ENCODE measurements at regions not wholly inside any gene's neighbourhood (a gene's known extent, or its start where the extent isn't known, plus 50 kb on each side); places are given as distances from the start of the nearest gene placed in this dataset.
"Not testable (repeated sequence)": the region's sequence is repeated elsewhere in the genome, so short reads cannot be mapped to it uniquely, and the experiment has no call there.

GRCh38 chr7:26424319-26424718, 132.7 kb downstream of the SNX10 start:
- DNase-seq; in situ Hi-C loops (cut with HindIII; ENCODE audit: low pct_ligation_motif_present, low pct_unique_long_range_greater_than_20kb, low sequenced_read_pairs): not testable (repeated sequence)

- in situ Hi-C loops (cut with HindIII; ENCODE audit: low pct_ligation_motif_present, low pct_unique_long_range_greater_than_20kb, low sequenced_read_pairs): no loop called here
- no peak for DNase-seq
Observed at GRCh38 chr7:26425655-26426054, 134.0 kb downstream of the SNX10 start.

- in situ Hi-C loops (cut with HindIII; ENCODE audit: low pct_ligation_motif_present, low pct_unique_long_range_greater_than_20kb, low sequenced_read_pairs): no loop called here
- no peak for DNase-seq
Observed at GRCh38 chr7:26426096-26426495, 134.4 kb downstream of the SNX10 start.

- in situ Hi-C loops (cut with HindIII; ENCODE audit: low pct_ligation_motif_present, low pct_unique_long_range_greater_than_20kb, low sequenced_read_pairs): no loop called here
- no peak for DNase-seq
Observed at GRCh38 chr7:26428571-26428970, 136.9 kb downstream of the SNX10 start.

- DNase-seq: no peak
- in situ Hi-C loops (cut with HindIII; ENCODE audit: low pct_ligation_motif_present, low pct_unique_long_range_greater_than_20kb, low sequenced_read_pairs): no loop called here
Observed at GRCh38 chr7:26429168-26429567, 137.5 kb downstream of the SNX10 start.

GRCh38 chr7:26434974-26435373, 143.3 kb downstream of the SNX10 start:
- in situ Hi-C loops (cut with HindIII; ENCODE audit: low pct_ligation_motif_present, low pct_unique_long_range_greater_than_20kb, low sequenced_read_pairs): no loop called here
- DNase-seq: no peak

GRCh38 chr7:26437003-26437532, 145.4 kb downstream of the SNX10 start:
- no peak for DNase-seq
- in situ Hi-C loops (cut with HindIII; ENCODE audit: low pct_ligation_motif_present, low pct_unique_long_range_greater_than_20kb, low sequenced_read_pairs): no loop called here

GRCh38 chr7:26438078-26438477, 146.4 kb downstream of the SNX10 start:
- in situ Hi-C loops (cut with HindIII; ENCODE audit: low pct_ligation_motif_present, low pct_unique_long_range_greater_than_20kb, low sequenced_read_pairs): no loop called here
- no peak for DNase-seq

- DNase-seq: no peak
- in situ Hi-C loops (cut with HindIII; ENCODE audit: low pct_ligation_motif_present, low pct_unique_long_range_greater_than_20kb, low sequenced_read_pairs): no loop called here
Observed at GRCh38 chr7:26439521-26440232, 148.0 kb downstream of the SNX10 start.

GRCh38 chr7:26440233-26441001, 148.8 kb downstream of the SNX10 start:
- no peak for DNase-seq
- in situ Hi-C loops (cut with HindIII; ENCODE audit: low pct_ligation_motif_present, low pct_unique_long_range_greater_than_20kb, low sequenced_read_pairs): no loop called here

- no peak for DNase-seq
- in situ Hi-C loops (cut with HindIII; ENCODE audit: low pct_ligation_motif_present, low pct_unique_long_range_greater_than_20kb, low sequenced_read_pairs): no loop called here
Observed at GRCh38 chr7:26441002-26441521, 149.4 kb downstream of the SNX10 start.

- in situ Hi-C loops (cut with HindIII; ENCODE audit: low pct_ligation_motif_present, low pct_unique_long_range_greater_than_20kb, low sequenced_read_pairs): no loop called here
- no peak for DNase-seq
Observed at GRCh38 chr7:26441611-26442277, 150.1 kb downstream of the SNX10 start.

GRCh38 chr7:26443006-26443405, 151.3 kb downstream of the SNX10 start:
- in situ Hi-C loops (cut with HindIII; ENCODE audit: low pct_ligation_motif_present, low pct_unique_long_range_greater_than_20kb, low sequenced_read_pairs): no loop called here
- DNase-seq: no peak

- DNase-seq: no peak
- in situ Hi-C loops (cut with HindIII; ENCODE audit: low pct_ligation_motif_present, low pct_unique_long_range_greater_than_20kb, low sequenced_read_pairs): no loop called here
Observed at GRCh38 chr7:26443751-26444150, 152.1 kb downstream of the SNX10 start.

- in situ Hi-C loops (cut with HindIII; ENCODE audit: low pct_ligation_motif_present, low pct_unique_long_range_greater_than_20kb, low sequenced_read_pairs): no loop called here
Observed at GRCh38 chr7:26444555-26444954, 152.9 kb downstream of the SNX10 start.

GRCh38 chr7:26447116-26447515, 155.5 kb downstream of the SNX10 start:
- in situ Hi-C loops (cut with HindIII; ENCODE audit: low pct_ligation_motif_present, low pct_unique_long_range_greater_than_20kb, low sequenced_read_pairs): no loop called here
- no peak for DNase-seq

More at GRCh38 chr7:26444555-26444954, 152.9 kb downstream of the SNX10 start:
- no peak for DNase-seq

- in situ Hi-C loops (cut with HindIII; ENCODE audit: low pct_ligation_motif_present, low pct_unique_long_range_greater_than_20kb, low sequenced_read_pairs): no loop called here
- peak; percentile 88 for DNase-seq
Observed at GRCh38 chr7:26449175-26450165, 157.8 kb downstream of the SNX10 start.

- no peak for DNase-seq
- in situ Hi-C loops (cut with HindIII; ENCODE audit: low pct_ligation_motif_present, low pct_unique_long_range_greater_than_20kb, low sequenced_read_pairs): no loop called here
Observed at GRCh38 chr7:26451997-26452396, 160.3 kb downstream of the SNX10 start.
